Myocyte (in vitro differentiated cells): ENCODE measurements at regions not wholly inside any gene's neighbourhood (a gene's known extent, or its start where the extent isn't known, plus 50 kb on each side); places are given as distances from the start of the nearest gene placed in this dataset.
A peak's percentile ranks its signal among the peaks of the same experiment; 100 is the strongest.
"Not testable (repeated sequence)": the region's sequence is repeated elsewhere in the genome, so short reads cannot be mapped to it uniquely, and the experiment has no call there.

Experiments
- DNase-seq: peaks from one replicate; pipeline ENCODE4 v3.0.0-alpha.2; 2012; ENCODE audit warnings: low read depth

DNA sequence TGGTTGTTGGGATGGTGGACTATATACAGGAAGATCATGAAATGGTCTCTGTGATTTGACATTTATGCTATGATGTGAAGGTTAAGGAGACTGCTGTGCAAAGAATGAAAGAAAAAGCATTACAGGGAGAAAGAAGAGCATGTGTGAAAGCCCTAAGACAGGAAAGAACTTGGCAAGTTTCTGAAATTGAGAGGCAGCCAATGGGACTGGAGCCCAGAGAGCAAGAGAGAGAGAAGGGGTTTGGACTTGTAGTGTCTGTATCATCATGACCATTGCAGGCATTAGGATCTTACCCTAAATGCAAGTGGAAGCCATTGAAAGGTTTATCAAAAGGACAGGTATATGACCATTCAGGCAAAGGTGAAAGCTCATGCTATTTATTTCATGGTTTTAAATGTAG lies 147.1 kb downstream of the NAA11 start:
- peak; percentile 14 for DNase-seq

DNA sequence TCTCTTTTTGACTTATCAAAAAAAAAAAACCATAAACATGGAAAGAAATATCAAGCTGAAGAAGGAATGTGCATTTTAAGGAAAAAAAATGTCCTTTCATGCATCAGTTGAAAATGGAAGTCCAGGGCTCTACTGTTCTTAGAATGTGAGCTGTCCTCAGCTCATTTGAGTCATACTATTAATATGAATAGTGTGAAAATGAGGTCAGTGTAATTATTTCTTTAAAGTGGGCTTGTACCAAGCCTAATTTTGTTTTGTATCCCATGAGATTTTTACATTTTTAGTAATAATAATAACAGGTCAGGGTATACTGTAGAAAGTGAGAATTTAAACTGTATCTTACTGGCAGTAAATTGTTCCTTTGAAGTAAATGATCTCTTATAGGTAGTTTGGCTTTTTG lies 148.5 kb downstream of the NAA11 start:
- DNase-seq = no peak

GRCh38 chr4:79176351-79176750 lies 149.5 kb downstream of the NAA11 start:
- no peak for DNase-seq

- no peak for DNase-seq
Measured at GRCh38 chr4:79175716-79176115, 150.1 kb downstream of the NAA11 start.

DNA sequence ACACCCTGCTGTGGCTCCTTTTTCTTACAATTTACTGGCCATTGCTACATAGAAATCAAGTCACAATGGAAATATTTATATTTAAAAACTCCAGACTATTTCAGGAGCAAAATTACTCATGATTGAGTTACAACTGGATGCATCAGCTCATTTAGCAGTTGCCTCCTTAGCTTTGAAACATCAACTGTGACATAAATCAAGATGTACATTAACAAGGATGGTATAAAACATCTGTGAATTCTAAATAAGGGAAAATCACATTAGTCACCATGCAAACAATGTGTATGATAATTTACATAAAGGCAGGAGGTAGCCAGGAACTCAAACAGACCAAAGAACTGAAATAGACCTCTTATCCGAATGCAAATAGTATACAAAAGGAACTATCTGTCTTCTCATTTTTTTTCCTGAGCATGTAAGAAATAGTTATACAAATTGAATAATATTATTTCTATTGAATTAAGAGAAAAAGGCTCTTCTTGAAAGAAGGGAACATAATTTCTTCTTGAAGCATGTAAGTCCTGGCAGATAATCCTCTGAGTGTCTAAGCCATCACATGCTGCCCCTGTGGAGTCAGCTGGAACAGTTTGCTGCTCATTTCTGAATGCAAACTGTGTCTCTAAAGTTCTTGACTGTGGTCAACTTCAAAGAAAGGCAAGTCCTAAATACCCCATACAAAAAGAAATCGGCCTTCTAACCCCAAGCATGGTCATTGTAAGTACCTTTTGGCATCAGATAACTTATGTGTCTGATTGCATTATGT lies 151.2 kb downstream of the NAA11 start:
- no peak for DNase-seq

- DNase-seq = no peak
Measured at GRCh38 chr4:79173186-79173585, 152.7 kb downstream of the NAA11 start.

GRCh38 chr4:79170077-79170476 lies 155.8 kb downstream of the NAA11 start:
- DNase-seq = no peak

DNA sequence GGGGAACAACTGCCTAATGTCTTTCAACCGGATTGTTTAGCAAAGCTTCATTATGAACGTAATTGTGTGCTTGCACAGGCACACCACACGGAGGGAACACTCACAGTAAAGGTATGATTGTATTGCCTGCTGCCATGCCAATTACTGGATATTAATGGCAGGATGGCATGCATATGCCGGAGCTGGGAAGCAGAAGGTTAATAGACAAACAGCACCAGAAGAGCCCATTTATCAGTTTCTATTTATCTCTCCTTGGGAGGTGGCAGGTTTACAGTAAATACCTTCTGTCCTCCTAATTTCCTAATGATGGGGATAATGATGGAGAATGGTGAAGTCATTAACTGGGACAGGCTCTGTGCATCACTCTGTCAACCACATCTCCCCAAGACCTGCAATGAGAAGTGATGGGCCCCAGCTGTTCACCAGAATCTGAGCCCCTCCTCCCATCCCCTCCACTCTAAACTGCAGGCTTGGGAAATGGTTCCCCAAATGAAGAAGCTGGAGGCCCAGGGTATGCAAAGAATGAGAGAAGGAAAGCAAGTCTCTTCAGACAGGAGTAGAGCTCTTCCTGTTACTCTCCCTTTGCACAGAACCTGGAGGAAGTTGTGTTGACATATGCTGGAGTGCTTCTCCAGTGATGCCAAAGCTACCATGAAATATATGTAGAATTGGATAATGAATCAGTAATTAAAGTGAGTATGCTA lies 160.8 kb downstream of the NAA11 start:
- DNase-seq = no peak

- no peak for DNase-seq
Measured at GRCh38 chr4:79163981-79164490, 161.8 kb downstream of the NAA11 start.

GRCh38 chr4:79160962-79161361 lies 164.9 kb downstream of the NAA11 start:
- DNase-seq = no peak

DNA sequence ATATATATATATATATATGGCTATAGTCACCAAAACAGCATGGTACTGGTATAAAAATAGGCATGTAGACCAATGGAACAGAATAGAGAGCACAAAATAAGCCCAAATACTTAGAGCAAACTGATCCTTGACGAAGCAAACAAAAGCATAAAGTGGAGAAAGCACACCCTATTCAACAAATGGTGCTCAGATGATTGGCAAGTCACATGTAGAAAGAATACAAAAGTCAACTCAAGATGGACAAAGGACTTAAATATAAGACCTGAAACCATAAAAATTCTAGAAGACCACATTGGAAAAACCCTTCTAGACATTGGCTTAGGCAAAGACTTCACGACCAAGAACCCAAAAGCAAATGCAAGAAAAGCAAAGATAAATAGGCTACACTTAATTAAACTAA lies 167.2 kb downstream of the NAA11 start:
- not testable (repeated sequence) for DNase-seq

- DNase-seq = no peak
Measured at GRCh38 chr4:79155336-79155735, 170.5 kb downstream of the NAA11 start.

GRCh38 chr4:79150820-79151416 lies 174.9 kb downstream of the NAA11 start:
- DNase-seq = no peak

GRCh38 chr4:79148369-79148768 lies 177.5 kb downstream of the NAA11 start:
- no peak for DNase-seq

- DNase-seq = no peak
Measured at GRCh38 chr4:79147251-79147650, 178.6 kb downstream of the NAA11 start.

DNA sequence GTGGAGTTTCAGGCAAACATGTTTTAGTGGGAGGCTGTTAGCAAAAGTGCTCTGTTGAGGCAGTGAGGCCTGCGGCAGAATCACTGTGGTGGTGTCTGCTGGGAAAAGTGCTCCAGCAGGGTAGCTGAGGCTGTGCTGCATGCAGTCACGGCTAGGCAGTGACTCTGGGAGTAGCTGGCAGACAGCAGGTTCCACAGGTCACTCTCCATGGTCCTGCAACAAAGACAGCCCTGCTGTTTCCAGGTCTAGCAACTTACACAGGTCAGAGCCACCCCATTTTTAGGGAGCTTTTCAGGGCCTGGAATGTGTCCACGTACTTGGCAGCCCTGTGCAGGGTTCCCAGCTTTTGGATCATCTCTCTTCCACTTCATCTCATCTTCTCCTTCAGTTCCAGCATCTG lies 184.3 kb downstream of the NAA11 start:
- DNase-seq = peak; percentile 26

DNA sequence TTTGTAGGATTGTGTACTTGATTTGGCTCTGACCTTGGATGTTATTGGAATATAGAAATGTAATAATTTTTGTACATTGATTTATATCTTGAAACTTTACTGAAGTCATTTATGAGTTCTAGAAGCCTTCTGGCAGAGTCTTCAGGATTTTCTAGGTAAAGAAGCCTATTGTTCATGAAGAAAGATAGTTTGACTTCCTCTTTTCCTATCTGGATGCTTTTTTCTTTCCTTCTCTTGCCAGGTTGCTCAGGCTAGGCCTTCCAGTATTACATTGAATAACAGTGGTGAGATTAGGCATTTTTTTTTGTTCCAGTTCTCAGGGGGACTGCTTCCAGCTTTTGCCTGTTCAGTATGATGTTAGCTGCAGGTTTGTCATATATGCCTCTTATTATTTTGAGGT lies 191.1 kb downstream of the NAA11 start:
- DNase-seq = no peak

DNA sequence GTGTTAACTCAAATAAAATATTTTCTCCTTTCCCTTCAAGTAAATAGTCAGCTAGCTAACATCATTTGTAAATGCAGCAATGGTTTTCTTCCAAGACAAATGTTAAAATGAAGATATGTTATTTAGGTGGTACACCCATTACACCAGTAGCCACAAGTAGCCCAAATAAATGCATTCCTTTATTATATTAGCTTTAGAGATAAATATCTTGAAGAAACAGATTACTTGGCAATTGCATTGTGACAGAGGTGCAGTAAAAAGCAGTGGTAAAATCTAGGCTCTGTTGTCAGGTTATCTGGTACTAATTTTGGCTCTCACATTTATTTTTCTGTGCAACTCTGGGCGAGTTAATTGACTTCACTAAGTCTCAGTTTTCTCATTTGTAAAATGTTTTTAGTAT lies 193.0 kb downstream of the NAA11 start:
- no peak for DNase-seq

DNA sequence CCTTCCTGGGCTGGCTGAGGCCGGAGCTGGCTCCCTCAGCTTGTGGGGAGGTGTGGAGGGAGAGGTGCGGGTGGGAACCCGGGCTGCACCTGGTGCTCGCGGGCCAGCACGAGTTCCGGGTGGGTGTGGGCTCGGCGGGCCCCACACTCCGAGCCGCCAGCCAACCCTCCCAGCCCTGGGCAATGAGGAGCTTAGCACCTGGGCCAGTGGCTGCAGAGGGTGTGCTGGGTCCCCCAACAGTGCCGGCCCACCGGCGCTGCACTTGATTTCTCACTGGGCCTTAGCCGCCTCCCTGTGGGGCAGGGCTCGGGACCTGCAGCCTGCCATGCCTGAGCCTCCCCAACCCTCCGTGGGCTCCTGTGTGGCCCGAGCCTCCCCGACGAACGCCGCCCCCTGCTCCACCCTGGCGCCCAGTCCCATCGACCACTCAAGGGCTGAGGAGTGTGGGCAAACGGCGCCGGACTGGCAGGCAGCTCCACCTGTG lies 182.7 kb upstream of the PAQR3 start:
- DNase-seq = no peak

DNA sequence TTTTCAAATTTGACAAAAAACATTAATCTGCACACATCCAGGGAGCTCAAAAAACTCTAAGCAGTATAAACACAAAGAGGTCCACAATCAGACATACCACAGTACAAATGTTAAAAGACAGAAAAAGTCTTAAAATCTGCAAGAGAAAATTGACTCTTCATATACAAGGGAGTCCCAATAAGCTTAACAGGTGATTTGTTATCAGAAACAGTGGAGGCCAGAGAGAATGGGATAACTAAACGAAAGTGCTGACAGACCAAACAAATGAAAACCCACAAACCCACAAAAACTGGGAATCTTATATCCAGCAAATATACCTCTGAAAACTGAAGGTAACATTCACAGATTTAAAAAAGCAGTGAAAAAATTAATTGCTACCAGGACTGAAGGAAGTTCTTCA lies 182.0 kb upstream of the PAQR3 start:
- no peak for DNase-seq

DNA sequence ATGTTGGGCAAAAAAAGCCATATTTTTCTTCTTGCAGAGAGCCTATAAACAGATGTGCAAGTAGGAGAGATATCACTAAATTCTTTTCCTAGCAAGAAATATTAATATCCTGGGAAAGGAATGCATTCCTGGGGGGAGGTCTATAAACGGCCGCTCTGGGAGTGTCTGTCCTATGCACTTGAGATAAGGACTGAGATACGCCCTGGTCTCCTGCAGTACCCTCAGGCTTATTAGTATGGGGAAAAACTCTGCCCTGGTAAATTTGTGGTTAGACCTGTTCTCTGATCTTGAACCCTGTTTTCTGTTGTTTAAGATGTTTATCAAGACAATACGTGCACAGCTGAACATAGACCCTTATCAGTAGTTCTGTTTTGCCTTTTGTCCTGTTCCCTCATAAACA lies 177.8 kb upstream of the PAQR3 start:
- DNase-seq = not testable (repeated sequence)

DNA sequence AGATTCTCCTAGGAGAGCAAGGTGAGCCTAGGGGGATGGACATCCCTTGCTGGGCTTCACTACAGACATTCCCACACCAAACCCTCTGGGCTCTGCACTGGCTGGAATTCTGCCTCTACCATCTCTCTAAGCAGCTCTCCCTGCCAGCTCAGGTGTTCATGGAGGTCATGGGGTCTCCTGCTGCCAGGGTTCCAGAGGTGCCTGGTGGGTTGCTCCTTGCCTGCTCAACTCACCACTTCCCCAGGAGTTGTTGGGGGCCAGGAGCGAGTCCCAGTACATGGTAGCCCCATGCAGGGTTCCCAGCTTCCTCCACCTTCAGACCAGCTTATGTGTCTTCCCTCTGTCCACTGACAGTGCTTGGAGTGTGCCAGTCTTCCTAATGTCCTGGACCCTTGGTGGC lies 167.8 kb upstream of the PAQR3 start:
- no peak for DNase-seq
